Activated CD4-positive, alpha-beta T cell treated with anti-CD3 and anti-CD28 coated beads, Interleukin-2, amount 10 ng/mL, durations not matched to agents 24 days and 14 days (primary cell): ENCODE measurements at regions not wholly inside any gene's neighbourhood (a gene's known extent, or its start where the extent isn't known, plus 50 kb on each side); places are given as distances from the start of the nearest gene placed in this dataset.
"Not testable (repeated sequence)": the region's sequence is repeated elsewhere in the genome, so short reads cannot be mapped to it uniquely, and the experiment has no call there.

Experiments used
- DNase-seq: peaks from one replicate; pipeline ENCODE4 v3.0.0; 2022
- H3K27ac Mint-ChIP-seq: one replicate; pipeline ENCODE4 v1.8.0; 2022; ENCODE audit warnings: mild to moderate bottlenecking, mixed read lengths
- H3K27me3 Mint-ChIP-seq: one replicate; pipeline ENCODE4 v1.8.0; 2022; ENCODE audit warnings: mixed read lengths
- H3K36me3 Mint-ChIP-seq: one replicate; pipeline ENCODE4 v1.8.0; 2022; ENCODE audit warnings: low read depth, mild to moderate bottlenecking, mixed read lengths
- H3K4me1 Mint-ChIP-seq: one replicate; pipeline ENCODE4 v1.8.0; 2021; ENCODE audit warnings: mixed read lengths
- H3K4me3 Mint-ChIP-seq: one replicate; pipeline ENCODE4 v1.8.0; 2022; ENCODE audit warnings: mild to moderate bottlenecking, moderate library complexity, mixed read lengths
- H3K9me3 Mint-ChIP-seq: one replicate; pipeline ENCODE4 v1.8.0; 2021; ENCODE audit warnings: mixed read lengths
- intact Hi-C: fragments of 100-400 bp; cut with micrococcal nuclease; formaldehyde crosslinking; loops from one replicate; pipeline ENCODE4 v1.15.1; 2023

- Mint-ChIP-seq H3K27ac (no peak overlapping the region), H3K4me1 (peaks cover 8% of the 10 kb centered on the region), H3K4me3 (no peak overlapping the region), H3K27me3 (peaks cover 16% of the 10 kb centered on the region), H3K9me3 (no peaks in the 10 kb centered on the region), H3K36me3 (no peaks in the 10 kb centered on the region)
- intact Hi-C loops = loop anchor here (10.0 kb wide), 1 partner anchor 255 kb away; no protein-coding TSS in a partner anchor
- DNase-seq = no peak
Measured at GRCh38 chr2:167859676-167860075, 387.7 kb downstream of the STK39 start.

GRCh38 chr2:167858086-167858485 is 389.3 kb downstream of the STK39 start:
- Mint-ChIP-seq H3K9me3 (no peaks in the 10 kb centered on the region), H3K36me3 (no peaks in the 10 kb centered on the region), H3K27ac (no peak overlapping the region), H3K27me3 (peaks cover 16% of the 10 kb centered on the region), H3K4me1 (peaks cover 5% of the 10 kb centered on the region), H3K4me3 (no peak overlapping the region)
- no peak for DNase-seq
- intact Hi-C loops = no loop called here

- no peaks in the 10 kb centered on the region for H3K9me3 Mint-ChIP-seq
- H3K27me3 Mint-ChIP-seq = peaks cover 16% of the 10 kb centered on the region
- DNase-seq = no peak
- H3K27ac Mint-ChIP-seq = no peak overlapping the region
- intact Hi-C loops = no loop called here
- H3K4me3 Mint-ChIP-seq = no peak overlapping the region
- no peaks in the 10 kb centered on the region for H3K4me1 Mint-ChIP-seq
- H3K36me3 Mint-ChIP-seq = no peaks in the 10 kb centered on the region
Measured at GRCh38 chr2:167857416-167857815, 390.0 kb downstream of the STK39 start.

- Mint-ChIP-seq H3K9me3 (no peaks in the 10 kb centered on the region), H3K36me3 (no peaks in the 10 kb centered on the region), H3K27me3 (peaks cover 18% of the 10 kb centered on the region), H3K27ac (no peak overlapping the region), H3K4me3 (no peak overlapping the region), H3K4me1 (no peaks in the 10 kb centered on the region)
- intact Hi-C loops = no loop called here
- no peak for DNase-seq
Measured at GRCh38 chr2:167856190-167856589, 391.2 kb downstream of the STK39 start.

- no peaks in the 10 kb centered on the region for H3K36me3 Mint-ChIP-seq
- no peaks in the 10 kb centered on the region for H3K4me1 Mint-ChIP-seq
- intact Hi-C loops = no loop called here
- no peaks in the 10 kb centered on the region for H3K9me3 Mint-ChIP-seq
- peaks cover 16% of the 10 kb centered on the region for H3K27me3 Mint-ChIP-seq
- no peak overlapping the region for H3K27ac Mint-ChIP-seq
- no peak for DNase-seq
- no peak overlapping the region for H3K4me3 Mint-ChIP-seq
Measured at GRCh38 chr2:167855211-167855610, 392.2 kb downstream of the STK39 start.

- H3K4me1 Mint-ChIP-seq = no peaks in the 10 kb centered on the region
- H3K9me3 Mint-ChIP-seq = peaks cover 3% of the 10 kb centered on the region
- peaks cover 19% of the 10 kb centered on the region for H3K27me3 Mint-ChIP-seq
- intact Hi-C loops = no loop called here
- no peak overlapping the region for H3K4me3 Mint-ChIP-seq
- no peaks in the 10 kb centered on the region for H3K36me3 Mint-ChIP-seq
- no peak for DNase-seq
- H3K27ac Mint-ChIP-seq = no peak overlapping the region
Measured at GRCh38 chr2:167853717-167854116, 393.7 kb downstream of the STK39 start.

GRCh38 chr2:167851876-167852275 is 395.5 kb downstream of the STK39 start:
- H3K27ac Mint-ChIP-seq = no peak overlapping the region
- H3K27me3 Mint-ChIP-seq = peaks cover 17% of the 10 kb centered on the region
- peaks cover 8% of the 10 kb centered on the region for H3K4me1 Mint-ChIP-seq
- intact Hi-C loops = no loop called here
- DNase-seq = no peak
- H3K36me3 Mint-ChIP-seq = no peaks in the 10 kb centered on the region
- H3K4me3 Mint-ChIP-seq = no peak overlapping the region
- H3K9me3 Mint-ChIP-seq = peaks cover 7% of the 10 kb centered on the region

GRCh38 chr2:167851323-167851860 is 396.0 kb downstream of the STK39 start:
- H3K27ac Mint-ChIP-seq = no peak overlapping the region
- peaks cover 7% of the 10 kb centered on the region for H3K9me3 Mint-ChIP-seq
- peaks cover 10% of the 10 kb centered on the region for H3K4me1 Mint-ChIP-seq
- H3K27me3 Mint-ChIP-seq = peaks cover 15% of the 10 kb centered on the region
- DNase-seq = no peak
- intact Hi-C loops = no loop called here
- H3K36me3 Mint-ChIP-seq = no peaks in the 10 kb centered on the region
- H3K4me3 Mint-ChIP-seq = no peak overlapping the region

- H3K4me1 Mint-ChIP-seq = peaks cover 10% of the 10 kb centered on the region
- no peak overlapping the region for H3K27ac Mint-ChIP-seq
- H3K36me3 Mint-ChIP-seq = no peaks in the 10 kb centered on the region
- no peak overlapping the region for H3K4me3 Mint-ChIP-seq
- peaks cover 5% of the 10 kb centered on the region for H3K9me3 Mint-ChIP-seq
- DNase-seq = no peak
- H3K27me3 Mint-ChIP-seq = peaks cover 7% of the 10 kb centered on the region
- intact Hi-C loops = no loop called here
Measured at GRCh38 chr2:167844714-167845530, 402.5 kb downstream of the STK39 start.

GRCh38 chr2:167843657-167844056 is 403.7 kb downstream of the STK39 start:
- Mint-ChIP-seq H3K9me3 (peaks cover 4% of the 10 kb centered on the region), H3K27ac (no peak overlapping the region), H3K27me3 (peaks cover 5% of the 10 kb centered on the region), H3K4me1 (peaks cover 10% of the 10 kb centered on the region), H3K4me3 (no peak overlapping the region), H3K36me3 (no peaks in the 10 kb centered on the region)
- intact Hi-C loops = no loop called here
- no peak for DNase-seq

GRCh38 chr2:167843217-167843616 is 404.2 kb downstream of the STK39 start:
- no peak for DNase-seq
- Mint-ChIP-seq H3K36me3 (no peaks in the 10 kb centered on the region), H3K27me3 (peaks cover 5% of the 10 kb centered on the region), H3K4me1 (peaks cover 10% of the 10 kb centered on the region), H3K9me3 (peaks cover 4% of the 10 kb centered on the region), H3K27ac (no peak overlapping the region), H3K4me3 (no peak overlapping the region)
- intact Hi-C loops = no loop called here

GRCh38 chr2:167842047-167842446 is 405.3 kb downstream of the STK39 start:
- H3K9me3 Mint-ChIP-seq = no peaks in the 10 kb centered on the region
- intact Hi-C loops = no loop called here
- H3K4me1 Mint-ChIP-seq = peaks cover 4% of the 10 kb centered on the region
- H3K36me3 Mint-ChIP-seq = no peaks in the 10 kb centered on the region
- no peak overlapping the region for H3K27ac Mint-ChIP-seq
- DNase-seq = no peak
- peaks cover 5% of the 10 kb centered on the region for H3K27me3 Mint-ChIP-seq
- no peak overlapping the region for H3K4me3 Mint-ChIP-seq

GRCh38 chr2:167835290-167835689 is 412.1 kb downstream of the STK39 start:
- H3K27me3 Mint-ChIP-seq, H3K4me1 Mint-ChIP-seq, H3K9me3 Mint-ChIP-seq, H3K36me3 Mint-ChIP-seq, intact Hi-C loops, DNase-seq, H3K4me3 Mint-ChIP-seq, H3K27ac Mint-ChIP-seq: not testable (repeated sequence)

GRCh38 chr2:167834707-167835106 is 412.7 kb downstream of the STK39 start:
- H3K36me3 Mint-ChIP-seq = no peaks in the 10 kb centered on the region
- no peaks in the 10 kb centered on the region for H3K27me3 Mint-ChIP-seq
- no peak for DNase-seq
- intact Hi-C loops = no loop called here
- no peaks in the 10 kb centered on the region for H3K4me1 Mint-ChIP-seq
- no peaks in the 10 kb centered on the region for H3K9me3 Mint-ChIP-seq
- no peak overlapping the region for H3K27ac Mint-ChIP-seq
- H3K4me3 Mint-ChIP-seq = no peak overlapping the region

GRCh38 chr2:167833294-167833693 is 414.1 kb downstream of the STK39 start:
- H3K4me1 Mint-ChIP-seq = no peaks in the 10 kb centered on the region
- no peaks in the 10 kb centered on the region for H3K27me3 Mint-ChIP-seq
- H3K27ac Mint-ChIP-seq = no peak overlapping the region
- intact Hi-C loops = no loop called here
- no peaks in the 10 kb centered on the region for H3K36me3 Mint-ChIP-seq
- no peak overlapping the region for H3K4me3 Mint-ChIP-seq
- H3K9me3 Mint-ChIP-seq = no peaks in the 10 kb centered on the region
- no peak for DNase-seq
